SU-DHL-6 (cell line): ENCODE measurements at regions not wholly inside any gene's neighbourhood (a gene's known extent, or its start where the extent isn't known, plus 50 kb on each side); places are given as distances from the start of the nearest gene placed in this dataset.

ENCODE experiments used
- H2AFZ ChIP-seq: fragments of 200-600 bp; sonication (generic); 2 replicates; pipeline ENCODE4 v1.6.1; 2014; ENCODE audit warnings: low read depth, mild to moderate bottlenecking, moderate library complexity, mixed read lengths, antibody characterized with exemption, low read length; ENCODE audit not compliant: severe bottlenecking
- H3F3A ChIP-seq: fragments of 200-600 bp; shearing (Covaris generic); 2 replicates; pipeline ENCODE4 v1.6.0; 2016; ENCODE audit warnings: antibody characterized with exemption, mild to moderate bottlenecking; ENCODE audit not compliant: insufficient read depth
- H3K27ac ChIP-seq: fragments of 200-600 bp; sonication (generic); 2 replicates; pipeline ENCODE4 v1.5.1; 2016; ENCODE audit warnings: low read depth, mild to moderate bottlenecking, low read length, moderate library complexity, mixed read lengths
- H3K27me3 ChIP-seq: fragments of 200-600 bp; sonication (generic), shearing (Covaris generic); 2 replicates; pipeline ENCODE4 v1.6.0; 2014; ENCODE audit warnings: mild to moderate bottlenecking, low read length
- H3K36me3 ChIP-seq: fragments of 200-600 bp; sonication (generic); 2 replicates; pipeline ENCODE4 v1.6.1; 2014; ENCODE audit warnings: mild to moderate bottlenecking, low read length, mixed read lengths
- H3K4me2 ChIP-seq: fragments of 300-600, 200-600 bp; shearing (Covaris generic), sonication (generic); 2 replicates; pipeline ENCODE4 v1.6.0; 2014; ENCODE audit warnings: low read length, low read depth, mild to moderate bottlenecking; ENCODE audit not compliant: poor library complexity, severe bottlenecking
- H3K4me3 ChIP-seq: fragments of 200-600 bp; sonication (generic); 2 replicates; pipeline ENCODE4 v1.5.1; 2014; ENCODE audit warnings: antibody characterized with exemption, low read length, mild to moderate bottlenecking, mixed read lengths; ENCODE audit not compliant: insufficient read depth, poor library complexity, severe bottlenecking
- H3K79me2 ChIP-seq: fragments of 200-600 bp; sonication (generic); 2 replicates; pipeline ENCODE4 v1.6.1; 2014; ENCODE audit warnings: mild to moderate bottlenecking, low read length, moderate library complexity; ENCODE audit not compliant: insufficient read depth
- H3K9ac ChIP-seq: fragments of 200-600 bp; sonication (generic); 2 replicates; pipeline ENCODE4 v1.7.0; 2014; ENCODE audit warnings: mild to moderate bottlenecking, low read length
- H3K9me2 ChIP-seq: fragments of 200-600 bp; sonication (generic); replicated peaks from 2 replicates; pipeline ENCODE4 v1.6.1; 2014; ENCODE audit warnings: low read length; ENCODE audit not compliant: insufficient read depth
- H3K9me3 ChIP-seq: fragments of 200-600 bp; sonication (generic); 2 replicates; pipeline ENCODE4 v1.6.1; 2014; ENCODE audit warnings: low read length, mixed read lengths; ENCODE audit not compliant: insufficient read depth
- H4K20me1 ChIP-seq: fragments of 200-600 bp; sonication (generic); 2 replicates; pipeline ENCODE4 v1.6.1; 2014; ENCODE audit warnings: low read depth, mild to moderate bottlenecking, antibody characterized with exemption, low read length, moderate library complexity, mixed read lengths
- EZH2phosphoT487 ChIP-seq: fragments of 200-600 bp; sonication (generic), shearing (Covaris generic); conservative IDR thresholded peaks from 2 replicates; pipeline ENCODE4 v1.6.1; 2018; ENCODE audit warnings: mild to moderate bottlenecking, antibody characterized with exemption, low read length, moderate library complexity, mixed read lengths
- TF ChIP-seq, protein P1 (sequence below): fragments of 200-600 bp; sonication (generic); IDR thresholded peaks from one replicate; pipeline ENCODE4 v1.5.1; 2017; ENCODE audit warnings: antibody characterized with exemption, mild to moderate bottlenecking, low read length, moderate library complexity; ENCODE audit not compliant: insufficient read depth, poor library complexity, severe bottlenecking

DNA sequence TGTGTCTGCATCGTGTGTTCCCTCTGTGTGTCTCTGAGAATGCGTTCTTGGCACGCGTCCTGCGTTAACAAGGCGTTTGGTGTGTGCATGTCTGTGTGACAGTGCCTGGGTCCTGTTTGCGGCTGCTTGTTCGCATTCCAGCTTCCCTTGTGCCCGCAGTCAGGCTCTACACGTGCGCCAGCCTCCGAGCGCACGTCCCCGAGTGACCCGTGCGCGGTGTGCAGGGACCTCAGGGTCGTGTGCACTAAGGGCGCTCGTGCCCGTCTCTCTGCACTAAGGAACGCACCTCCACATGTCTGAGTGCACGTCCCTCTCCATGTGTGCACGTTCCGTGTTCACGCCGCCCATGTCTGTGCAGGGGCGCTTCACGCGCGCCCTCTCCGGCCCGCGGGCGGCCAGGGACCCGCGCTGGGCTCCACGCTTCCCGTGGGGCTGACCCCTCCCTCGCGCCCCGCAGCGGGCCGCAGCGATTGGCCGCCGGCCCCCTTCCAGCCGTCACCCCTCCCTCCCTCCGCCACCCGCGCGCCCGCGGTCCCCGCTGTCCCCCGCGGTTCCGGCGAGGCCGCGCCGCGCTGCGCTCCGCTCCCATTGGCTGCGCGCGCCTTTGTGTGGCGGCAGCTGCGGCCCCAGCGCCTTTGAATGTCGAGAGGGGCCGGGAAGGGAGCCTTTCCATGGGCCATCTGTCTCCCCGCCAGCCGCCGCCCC, 229.4 kb downstream of the HAUS1 start:
- Histone ChIP-seq H3F3A (no peaks in the 10 kb centered on the region), H3K4me3 (no peak overlapping the region), H3K9ac (no peak overlapping the region), H3K36me3 (no peaks in the 10 kb centered on the region), H3K9me2 (no peaks in the 10 kb centered on the region), H3K9me3 (no peaks in the 10 kb centered on the region), H3K27ac (no peak overlapping the region), H2AFZ (no peak overlapping the region), H3K79me2 (no peaks in the 10 kb centered on the region), H3K4me2 (no peak overlapping the region), H4K20me1 (no peaks in the 10 kb centered on the region), H3K27me3 (no peaks in the 10 kb centered on the region)
- no peak for TF ChIP-seq EZH2phosphoT487
- TF ChIP-seq, protein P1, sequence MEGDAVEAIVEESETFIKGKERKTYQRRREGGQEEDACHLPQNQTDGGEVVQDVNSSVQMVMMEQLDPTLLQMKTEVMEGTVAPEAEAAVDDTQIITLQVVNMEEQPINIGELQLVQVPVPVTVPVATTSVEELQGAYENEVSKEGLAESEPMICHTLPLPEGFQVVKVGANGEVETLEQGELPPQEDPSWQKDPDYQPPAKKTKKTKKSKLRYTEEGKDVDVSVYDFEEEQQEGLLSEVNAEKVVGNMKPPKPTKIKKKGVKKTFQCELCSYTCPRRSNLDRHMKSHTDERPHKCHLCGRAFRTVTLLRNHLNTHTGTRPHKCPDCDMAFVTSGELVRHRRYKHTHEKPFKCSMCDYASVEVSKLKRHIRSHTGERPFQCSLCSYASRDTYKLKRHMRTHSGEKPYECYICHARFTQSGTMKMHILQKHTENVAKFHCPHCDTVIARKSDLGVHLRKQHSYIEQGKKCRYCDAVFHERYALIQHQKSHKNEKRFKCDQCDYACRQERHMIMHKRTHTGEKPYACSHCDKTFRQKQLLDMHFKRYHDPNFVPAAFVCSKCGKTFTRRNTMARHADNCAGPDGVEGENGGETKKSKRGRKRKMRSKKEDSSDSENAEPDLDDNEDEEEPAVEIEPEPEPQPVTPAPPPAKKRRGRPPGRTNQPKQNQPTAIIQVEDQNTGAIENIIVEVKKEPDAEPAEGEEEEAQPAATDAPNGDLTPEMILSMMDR, result no peak

DNA sequence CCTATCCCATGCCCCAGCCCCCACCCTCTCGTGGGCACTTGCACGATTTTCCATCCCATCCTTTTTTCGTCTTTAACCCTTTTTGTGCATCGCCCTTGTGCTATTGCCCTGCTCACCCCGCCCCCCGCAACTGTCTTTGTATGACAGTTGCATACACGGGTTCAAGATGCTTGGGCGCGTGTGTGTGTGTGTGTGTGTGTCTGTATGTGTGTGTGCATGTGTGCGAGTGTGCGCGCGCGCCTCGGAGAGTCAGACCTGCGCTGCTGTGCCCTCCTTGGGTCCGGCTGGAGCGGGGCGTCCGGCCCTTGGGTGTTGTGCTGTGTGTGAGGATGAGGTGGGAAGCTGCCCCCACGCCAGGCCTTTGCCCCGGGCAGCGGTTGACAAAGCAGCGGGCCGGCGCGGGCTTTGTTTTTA, 230.7 kb downstream of the HAUS1 start:
- Histone ChIP-seq H3K27me3 (no peaks in the 10 kb centered on the region), H3K9me2 (no peaks in the 10 kb centered on the region), H3K4me2 (no peak overlapping the region), H3K9me3 (no peaks in the 10 kb centered on the region), H4K20me1 (no peaks in the 10 kb centered on the region), H3K9ac (no peak overlapping the region), H3K36me3 (no peaks in the 10 kb centered on the region), H3K27ac (no peak overlapping the region), H2AFZ (no peak overlapping the region), H3K4me3 (no peak overlapping the region), H3K79me2 (no peaks in the 10 kb centered on the region), H3F3A (no peaks in the 10 kb centered on the region)
- no peak for TF ChIP-seq EZH2phosphoT487
- TF ChIP-seq, protein P1, result no peak

DNA sequence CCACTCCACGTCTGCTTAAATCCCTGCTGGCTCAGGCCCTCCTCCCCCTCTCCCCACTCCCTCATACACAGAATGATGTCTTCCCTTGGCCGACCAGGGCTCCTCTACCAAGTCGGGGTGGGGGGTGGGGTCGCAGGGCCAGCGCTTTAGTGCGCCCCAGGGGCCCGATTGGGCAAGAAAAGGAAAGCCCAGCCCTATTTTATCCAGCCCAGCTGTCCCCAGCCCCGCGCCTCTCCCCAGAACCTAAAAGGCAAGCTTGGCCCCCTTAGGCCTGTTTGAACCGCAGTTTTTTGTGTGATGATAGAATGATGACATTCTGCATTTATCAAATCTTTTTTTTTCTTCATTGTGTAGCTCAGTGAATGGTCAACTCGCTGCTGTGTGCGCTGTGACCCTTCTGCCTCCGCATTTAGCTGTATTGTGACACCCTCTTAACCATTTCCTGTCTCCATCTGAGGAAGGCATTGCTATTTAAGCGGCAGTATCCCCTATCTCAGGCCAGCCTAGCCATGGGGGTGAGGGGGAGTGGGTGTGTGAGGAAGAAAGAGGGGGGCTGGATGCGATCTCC, 231.4 kb downstream of the HAUS1 start:
- Histone ChIP-seq H3K79me2 (no peaks in the 10 kb centered on the region), H4K20me1 (no peaks in the 10 kb centered on the region), H3K9ac (no peak overlapping the region), H3K27me3 (no peaks in the 10 kb centered on the region), H3K9me3 (no peaks in the 10 kb centered on the region), H2AFZ (no peak overlapping the region), H3K4me3 (no peak overlapping the region), H3K9me2 (no peaks in the 10 kb centered on the region), H3F3A (no peaks in the 10 kb centered on the region), H3K36me3 (no peaks in the 10 kb centered on the region), H3K4me2 (no peak overlapping the region), H3K27ac (no peak overlapping the region)
- no peak for TF ChIP-seq EZH2phosphoT487
- TF ChIP-seq, protein P1, result no peak
